ENCODE measurements at regions not wholly inside any gene's neighbourhood (a gene's known extent, or its start where the extent isn't known, plus 50 kb on each side); places are given as distances from the start of the nearest gene placed in this dataset.

DNA sequence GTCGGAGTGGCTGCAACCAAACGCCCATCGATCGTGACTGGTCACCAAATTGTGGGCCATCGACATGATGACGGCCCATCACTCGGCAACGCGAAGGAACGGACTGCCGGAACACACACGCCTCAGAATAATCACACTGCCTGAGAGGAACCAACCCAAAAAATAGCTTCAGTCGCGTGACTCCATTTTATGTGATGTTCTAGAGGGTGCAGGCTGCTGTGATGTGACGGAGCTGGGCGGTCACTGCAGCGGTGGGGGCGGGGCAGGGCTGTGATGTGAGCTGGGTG is 174.6 kb downstream of the CTTN start:
- DNase-seq: no peak

DNA sequence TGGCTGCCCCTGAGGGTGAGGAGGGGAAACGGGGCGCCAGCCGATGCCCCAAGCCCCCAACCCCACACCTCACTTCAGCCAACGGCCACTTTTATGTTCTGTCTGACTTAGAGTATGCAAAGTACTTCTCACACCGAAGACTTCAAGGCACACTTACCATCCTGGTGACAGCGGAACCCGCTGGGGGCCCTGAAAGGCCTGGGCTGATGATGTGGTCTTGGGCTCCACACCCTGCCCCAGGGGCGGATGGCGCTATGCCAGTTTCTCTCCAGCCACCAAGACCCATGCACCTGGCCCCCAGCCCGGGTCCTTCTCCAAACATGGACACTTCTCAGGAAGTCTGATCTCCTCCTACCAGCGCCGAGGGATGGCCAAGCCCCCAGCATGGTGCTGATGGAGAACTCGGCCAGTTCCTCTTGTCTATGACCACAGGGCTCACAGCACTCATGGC is 175.4 kb downstream of the CTTN start:
- no peak for DNase-seq

GRCh38 chr11:70574725-70575347 is 176.5 kb downstream of the CTTN start:
- no peak for DNase-seq

- no peak for DNase-seq
Observed at GRCh38 chr11:70575396-70576060, 177.2 kb downstream of the CTTN start.

GRCh38 chr11:70577258-70577603 is 178.9 kb downstream of the CTTN start:
- no peak for DNase-seq

DNA sequence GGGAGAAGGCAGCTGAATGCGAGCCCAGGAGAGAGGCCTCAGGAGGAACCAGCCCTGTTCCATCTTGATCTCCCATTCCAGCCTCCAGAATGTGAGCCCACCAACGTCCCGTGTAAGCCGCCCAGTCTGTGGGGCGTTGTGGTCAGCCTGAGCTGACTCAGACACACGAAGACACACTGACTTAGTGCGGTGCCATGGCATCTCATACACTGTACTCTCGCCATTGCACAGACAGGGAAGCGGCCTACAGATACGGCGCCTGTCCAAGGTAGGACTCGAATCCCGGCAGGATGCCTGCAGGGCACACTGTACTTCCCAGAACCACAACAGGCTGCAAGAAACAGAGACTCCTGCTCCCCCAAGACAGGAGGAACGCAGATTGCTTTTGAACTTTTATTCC is 179.6 kb downstream of the CTTN start:
- no peak for DNase-seq

- DNase-seq: no peak
Observed at GRCh38 chr11:70578371-70578770, 180.0 kb downstream of the CTTN start.

DNA sequence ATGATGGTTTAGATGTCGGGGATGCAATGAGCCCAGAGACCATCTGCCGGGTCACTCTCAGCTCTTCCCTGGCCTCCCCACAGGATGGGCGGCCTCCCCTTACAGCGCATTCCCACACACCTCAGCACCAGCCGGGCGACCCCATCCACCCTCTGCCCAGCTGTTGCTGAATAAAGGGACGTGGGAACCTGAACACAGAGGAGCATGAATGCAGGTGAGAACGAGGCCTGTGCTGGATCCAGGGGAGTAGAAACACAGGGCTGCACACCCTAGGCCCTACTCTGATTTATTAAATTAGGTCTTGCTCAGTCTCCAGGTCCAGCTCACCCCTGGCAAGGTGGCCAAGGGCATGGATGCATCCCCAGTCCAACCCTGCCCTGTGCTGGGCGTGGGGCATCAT is 180.5 kb downstream of the CTTN start:
- DNase-seq: no peak

GRCh38 chr11:70579316-70579955 is 181.1 kb downstream of the CTTN start:
- no peak for DNase-seq

GRCh38 chr11:70580036-70580805 is 181.9 kb downstream of the CTTN start:
- DNase-seq: peak; percentile 44

DNA sequence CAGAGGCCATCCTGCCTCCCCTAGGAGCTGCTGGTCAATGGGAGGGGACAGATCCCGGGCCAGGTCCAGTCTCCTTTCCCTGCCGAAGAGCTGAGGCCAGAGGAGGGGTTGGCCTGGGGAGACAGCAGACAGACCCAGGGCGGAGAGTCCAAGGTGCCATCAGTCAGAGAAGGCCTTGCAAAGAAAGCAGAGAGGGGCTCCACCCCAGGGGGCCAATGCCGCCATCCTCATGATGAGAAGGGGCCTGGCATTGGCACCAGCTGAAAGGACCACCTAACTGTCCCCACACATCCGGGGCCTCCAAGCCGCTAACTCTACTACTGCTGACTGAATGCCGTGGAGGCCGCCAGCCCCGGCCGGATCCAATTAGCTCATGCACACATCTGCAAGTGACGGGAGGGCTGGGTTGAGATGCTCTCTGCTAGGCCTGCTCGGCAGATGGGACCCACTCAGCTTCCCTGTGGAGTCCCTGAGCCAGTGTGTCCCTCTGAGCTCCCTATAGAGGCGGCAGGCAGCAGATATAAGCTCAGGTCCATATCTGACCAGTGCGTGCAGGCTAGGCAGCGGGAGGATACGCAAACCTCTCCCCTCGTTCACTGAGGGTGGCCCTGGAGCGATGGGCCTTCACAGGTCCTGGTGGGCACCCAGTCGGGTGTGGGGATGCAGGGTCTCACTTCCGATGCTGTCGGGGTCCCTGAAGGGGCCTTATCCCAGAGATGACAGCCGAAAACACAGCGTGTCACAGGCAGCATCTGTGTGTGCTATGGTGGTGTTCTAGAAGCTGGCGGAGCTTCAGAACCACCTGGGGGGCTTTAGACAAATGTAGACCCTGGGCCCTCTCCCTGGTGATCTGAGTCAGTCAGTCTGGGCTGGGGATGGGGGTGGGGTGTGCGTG is 183.9 kb downstream of the CTTN start:
- no peak for DNase-seq

GRCh38 chr11:70582886-70583641 is 184.7 kb downstream of the CTTN start:
- no peak for DNase-seq

DNA sequence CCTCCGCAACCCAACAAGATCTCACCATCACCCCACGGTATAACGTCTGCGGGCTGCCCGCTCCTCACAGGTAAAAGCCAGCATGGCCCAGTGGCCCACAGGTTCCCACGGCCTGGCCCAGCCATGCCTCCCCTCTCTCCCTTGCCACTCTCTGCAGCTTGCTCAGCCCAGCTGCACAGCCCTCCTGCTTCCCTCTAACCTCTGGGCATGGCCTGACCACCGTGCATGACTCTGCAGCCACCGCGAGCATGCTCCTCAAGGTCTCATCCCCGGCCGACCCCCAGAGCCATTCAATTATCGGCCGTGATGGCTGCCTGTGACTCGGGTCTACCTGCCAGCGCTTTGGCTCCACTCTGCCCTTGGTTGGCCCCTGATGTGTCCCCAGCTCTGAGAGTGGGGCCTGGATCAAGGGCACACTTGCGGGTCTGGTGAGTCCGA is 185.5 kb downstream of the CTTN start:
- DNase-seq: no peak

DNA sequence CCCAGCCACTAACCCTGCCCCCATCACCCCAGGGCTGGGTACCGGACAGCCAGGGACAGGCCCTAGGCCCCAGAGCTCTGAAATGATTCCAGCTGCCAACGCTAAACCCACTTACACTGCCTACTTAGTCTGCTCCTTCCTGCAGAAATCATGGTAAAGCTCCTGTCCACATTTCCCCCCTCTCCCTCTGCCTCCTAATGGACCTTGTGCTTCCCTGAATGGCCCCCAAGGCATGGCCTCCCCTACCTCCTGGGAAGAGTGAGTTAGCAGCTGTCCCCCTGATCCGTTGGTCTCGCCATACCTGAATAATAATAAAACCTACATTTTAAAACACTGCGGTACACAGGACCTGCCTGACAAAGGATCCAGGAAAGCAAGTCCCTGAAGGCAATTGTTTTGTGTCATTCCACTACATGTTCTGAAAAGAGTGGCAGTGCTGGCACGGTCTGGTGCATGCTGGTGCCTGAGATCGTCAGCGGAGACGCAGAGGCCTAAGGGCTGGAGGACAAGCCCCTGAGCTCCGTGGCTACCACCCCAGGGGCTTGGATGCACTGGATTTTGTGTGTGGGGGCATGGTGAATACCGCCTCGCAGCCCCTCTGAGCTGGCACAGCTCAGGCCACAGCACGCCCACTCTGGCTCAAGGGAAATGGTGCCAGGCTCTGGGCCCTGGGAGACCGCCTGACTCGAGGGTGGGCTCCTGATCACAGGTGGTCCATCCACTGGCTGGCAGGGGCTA is 186.3 kb downstream of the CTTN start:
- no peak for DNase-seq

DNA sequence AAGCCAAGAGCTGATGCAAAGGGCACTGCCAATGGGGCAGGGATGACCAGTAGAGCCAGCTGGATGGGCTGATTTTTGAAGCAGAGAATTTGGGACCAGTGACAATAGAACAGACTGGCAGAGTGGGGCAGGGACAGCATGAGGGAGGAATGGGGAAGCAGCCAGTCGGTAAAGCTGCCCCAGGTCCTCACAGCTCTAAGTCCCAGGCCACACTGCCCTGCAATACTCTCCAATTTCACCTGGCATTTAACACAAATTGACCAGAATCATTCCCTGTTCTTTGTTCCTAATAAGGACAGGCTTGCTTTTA is 186.9 kb downstream of the CTTN start:
- DNase-seq: no peak

DNA sequence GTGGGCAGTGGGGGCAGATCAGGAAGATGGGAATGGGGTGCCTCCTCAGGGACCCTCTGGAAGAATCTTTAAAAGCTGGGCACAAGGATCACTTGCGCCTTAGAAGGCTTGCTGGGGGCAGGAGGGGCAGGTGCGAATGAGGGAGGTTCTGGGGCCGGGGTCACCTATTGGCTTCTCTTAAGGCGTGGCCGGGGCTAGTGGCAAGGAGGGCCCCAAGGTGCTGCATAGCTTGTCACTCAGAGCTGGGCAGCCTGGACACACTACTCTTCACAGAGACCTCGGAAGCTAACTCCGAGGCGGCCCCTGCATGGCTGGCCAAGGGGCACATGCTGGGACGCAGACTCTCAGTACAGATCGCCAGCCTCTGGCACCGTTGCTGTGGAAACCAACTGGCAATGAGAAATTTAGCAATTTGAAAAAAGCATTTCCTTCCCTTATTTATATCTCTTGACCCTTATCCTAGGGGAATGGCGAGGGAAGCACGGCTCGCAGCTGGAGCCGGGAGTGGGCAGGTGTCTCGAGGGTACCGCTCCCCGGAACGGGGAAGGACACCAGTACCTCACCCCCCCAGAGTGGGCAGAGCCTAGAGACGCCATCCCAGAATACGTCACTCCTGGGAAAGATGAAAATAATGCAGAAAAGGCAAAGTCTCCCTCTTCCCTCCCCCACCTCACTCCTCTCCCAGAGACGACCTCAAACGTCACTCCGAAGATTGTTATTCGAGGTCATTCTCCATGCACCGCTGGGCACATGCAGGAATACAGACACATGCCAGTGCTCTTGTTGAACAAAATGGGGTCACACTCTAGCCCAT is 188.1 kb downstream of the CTTN start:
- no peak for DNase-seq

- no peak for DNase-seq
Observed at GRCh38 chr11:70587075-70587389, 188.7 kb downstream of the CTTN start.

GRCh38 chr11:70590356-70590991 is 192.1 kb downstream of the CTTN start:
- DNase-seq: no peak

DNA sequence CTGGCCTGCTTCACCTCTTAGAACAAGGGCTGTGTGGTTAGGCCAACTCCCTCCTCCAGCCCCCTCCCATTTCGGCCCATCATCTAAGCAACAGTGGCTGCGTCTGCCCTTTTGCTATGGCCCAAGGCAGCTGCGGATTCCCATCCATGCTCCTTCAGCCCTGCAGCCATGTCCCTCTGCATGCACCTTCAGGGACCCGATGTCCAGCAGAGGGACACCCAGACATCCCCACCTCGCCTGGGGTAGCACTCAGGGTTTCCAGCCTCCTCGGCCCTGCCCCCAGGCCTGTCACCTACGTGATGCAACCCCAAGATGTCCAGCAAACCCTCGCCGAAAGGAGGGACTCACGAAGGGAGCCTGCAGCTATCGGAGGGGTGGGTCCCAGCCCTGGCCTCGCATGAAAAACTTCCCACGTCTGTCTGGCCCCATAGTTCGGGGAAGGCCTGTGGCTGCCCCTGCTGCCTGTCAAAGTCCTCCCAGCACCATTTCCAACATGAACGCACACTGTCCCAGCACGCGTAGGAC is 194.4 kb downstream of the CTTN start:
- no peak for DNase-seq
